Neural crest cell (in vitro differentiated cells): ENCODE measurements at regions not wholly inside any gene's neighbourhood (a gene's known extent, or its start where the extent isn't known, plus 50 kb on each side); places are given as distances from the start of the nearest gene placed in this dataset.

Source experiments
- DNase-seq: peaks from one replicate; pipeline ENCODE4 v3.0.0; 2021; ENCODE audit warnings: low read depth, mixed read lengths, low spot score
- H3K27ac Mint-ChIP-seq: one replicate; pipeline ENCODE4 v1.8.0; 2021; ENCODE audit warnings: mild to moderate bottlenecking, mixed read lengths; ENCODE audit not compliant: unreplicated experiment
- H3K27me3 Mint-ChIP-seq: 2 replicates; pipeline ENCODE4 v1.8.0; 2021; ENCODE audit warnings: low read depth, mild to moderate bottlenecking, mixed read lengths
- H3K36me3 Mint-ChIP-seq: 2 replicates; pipeline ENCODE4 v1.8.0; 2021; ENCODE audit warnings: low read depth, mild to moderate bottlenecking, mixed read lengths
- H3K4me1 Mint-ChIP-seq: 2 replicates; pipeline ENCODE4 v1.8.0; 2021; ENCODE audit warnings: mixed read lengths
- H3K4me3 Mint-ChIP-seq: one replicate; pipeline ENCODE4 v1.8.0; 2021; ENCODE audit warnings: mild to moderate bottlenecking, mixed read lengths
- H3K9me3 Mint-ChIP-seq: 2 replicates; pipeline ENCODE4 v1.8.0; 2021; ENCODE audit warnings: mixed read lengths
- TF ChIP-seq, protein P1 (sequence below): fragments of 200-600 bp; sonication (generic); conservative IDR thresholded peaks from 2 replicates; pipeline ENCODE4 v1.5.0; 2021; ENCODE audit warnings: antibody characterized with exemption, mild to moderate bottlenecking

DNA sequence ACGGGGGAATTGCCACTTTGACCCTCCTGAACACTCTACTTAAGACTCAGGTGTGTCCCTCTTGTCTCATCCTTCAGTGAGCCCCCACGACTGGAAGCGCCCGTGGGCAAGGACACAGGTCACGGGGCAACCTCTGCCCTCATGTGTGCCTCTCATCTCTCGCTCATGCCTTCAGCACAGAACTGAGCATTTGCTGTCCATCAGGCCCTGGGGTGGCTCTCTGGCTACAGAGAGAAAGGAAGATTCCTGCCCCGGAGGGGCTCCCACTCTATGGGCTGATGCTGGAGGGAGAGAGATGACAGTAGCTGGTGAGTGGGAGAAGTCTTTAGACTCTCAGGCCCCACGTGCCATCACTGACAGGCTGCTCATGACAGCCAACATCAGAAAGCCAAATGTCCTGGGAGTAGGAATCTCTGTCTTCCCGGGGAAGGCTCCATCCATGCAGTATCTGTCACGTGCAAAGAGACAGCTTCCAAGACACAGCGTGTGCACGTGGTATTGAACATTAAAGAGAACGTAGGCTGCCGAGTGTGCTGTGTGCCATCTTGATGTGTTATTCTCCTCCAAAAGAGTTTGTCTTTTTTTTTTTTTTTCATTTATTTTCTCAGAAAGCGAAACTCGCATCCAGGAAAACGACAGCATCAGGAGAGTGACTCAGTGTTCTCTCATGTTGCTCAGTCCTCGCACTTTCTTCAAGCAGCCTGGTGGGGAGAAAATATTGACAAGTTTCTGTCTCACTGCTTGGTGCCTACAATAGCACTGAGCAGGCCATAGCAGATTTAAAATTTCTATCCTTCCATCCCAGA is 190.5 kb downstream of the GAS1 start:
- Mint-ChIP-seq H3K27ac (no peak overlapping the region), H3K36me3 (no peaks in the 10 kb centered on the region), H3K4me1 (no peaks in the 10 kb centered on the region), H3K4me3 (no peak overlapping the region), H3K9me3 (peaks cover 2% of the 10 kb centered on the region), H3K27me3 (no peaks in the 10 kb centered on the region)
- DNase-seq = no peak
- TF ChIP-seq, protein P1, sequence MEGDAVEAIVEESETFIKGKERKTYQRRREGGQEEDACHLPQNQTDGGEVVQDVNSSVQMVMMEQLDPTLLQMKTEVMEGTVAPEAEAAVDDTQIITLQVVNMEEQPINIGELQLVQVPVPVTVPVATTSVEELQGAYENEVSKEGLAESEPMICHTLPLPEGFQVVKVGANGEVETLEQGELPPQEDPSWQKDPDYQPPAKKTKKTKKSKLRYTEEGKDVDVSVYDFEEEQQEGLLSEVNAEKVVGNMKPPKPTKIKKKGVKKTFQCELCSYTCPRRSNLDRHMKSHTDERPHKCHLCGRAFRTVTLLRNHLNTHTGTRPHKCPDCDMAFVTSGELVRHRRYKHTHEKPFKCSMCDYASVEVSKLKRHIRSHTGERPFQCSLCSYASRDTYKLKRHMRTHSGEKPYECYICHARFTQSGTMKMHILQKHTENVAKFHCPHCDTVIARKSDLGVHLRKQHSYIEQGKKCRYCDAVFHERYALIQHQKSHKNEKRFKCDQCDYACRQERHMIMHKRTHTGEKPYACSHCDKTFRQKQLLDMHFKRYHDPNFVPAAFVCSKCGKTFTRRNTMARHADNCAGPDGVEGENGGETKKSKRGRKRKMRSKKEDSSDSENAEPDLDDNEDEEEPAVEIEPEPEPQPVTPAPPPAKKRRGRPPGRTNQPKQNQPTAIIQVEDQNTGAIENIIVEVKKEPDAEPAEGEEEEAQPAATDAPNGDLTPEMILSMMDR = no peak

DNA sequence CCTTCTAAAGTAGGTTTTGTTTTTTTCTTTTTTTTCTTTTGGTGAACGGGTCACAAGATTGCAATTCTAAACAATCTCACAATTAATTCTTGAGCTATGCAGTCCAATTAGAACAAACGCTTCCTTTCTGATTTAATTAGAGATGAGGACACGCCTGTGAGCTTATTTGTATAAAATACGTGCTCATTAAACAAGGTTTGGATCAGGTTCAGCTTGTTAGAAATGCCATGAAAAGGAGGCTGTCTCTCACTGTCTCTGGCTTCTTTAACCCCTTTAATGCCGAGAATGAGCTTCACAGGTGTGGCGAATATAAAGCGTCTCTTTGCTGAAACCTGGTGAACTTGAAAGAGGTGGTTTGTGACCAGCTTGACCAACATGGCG is 191.8 kb downstream of the GAS1 start:
- H3K27me3 Mint-ChIP-seq = no peaks in the 10 kb centered on the region
- no peaks in the 10 kb centered on the region for H3K36me3 Mint-ChIP-seq
- no peak overlapping the region for H3K4me3 Mint-ChIP-seq
- peaks cover 2% of the 10 kb centered on the region for H3K9me3 Mint-ChIP-seq
- no peak overlapping the region for H3K27ac Mint-ChIP-seq
- H3K4me1 Mint-ChIP-seq = no peaks in the 10 kb centered on the region
- TF ChIP-seq, protein P1 = no peak
- DNase-seq = no peak

DNA sequence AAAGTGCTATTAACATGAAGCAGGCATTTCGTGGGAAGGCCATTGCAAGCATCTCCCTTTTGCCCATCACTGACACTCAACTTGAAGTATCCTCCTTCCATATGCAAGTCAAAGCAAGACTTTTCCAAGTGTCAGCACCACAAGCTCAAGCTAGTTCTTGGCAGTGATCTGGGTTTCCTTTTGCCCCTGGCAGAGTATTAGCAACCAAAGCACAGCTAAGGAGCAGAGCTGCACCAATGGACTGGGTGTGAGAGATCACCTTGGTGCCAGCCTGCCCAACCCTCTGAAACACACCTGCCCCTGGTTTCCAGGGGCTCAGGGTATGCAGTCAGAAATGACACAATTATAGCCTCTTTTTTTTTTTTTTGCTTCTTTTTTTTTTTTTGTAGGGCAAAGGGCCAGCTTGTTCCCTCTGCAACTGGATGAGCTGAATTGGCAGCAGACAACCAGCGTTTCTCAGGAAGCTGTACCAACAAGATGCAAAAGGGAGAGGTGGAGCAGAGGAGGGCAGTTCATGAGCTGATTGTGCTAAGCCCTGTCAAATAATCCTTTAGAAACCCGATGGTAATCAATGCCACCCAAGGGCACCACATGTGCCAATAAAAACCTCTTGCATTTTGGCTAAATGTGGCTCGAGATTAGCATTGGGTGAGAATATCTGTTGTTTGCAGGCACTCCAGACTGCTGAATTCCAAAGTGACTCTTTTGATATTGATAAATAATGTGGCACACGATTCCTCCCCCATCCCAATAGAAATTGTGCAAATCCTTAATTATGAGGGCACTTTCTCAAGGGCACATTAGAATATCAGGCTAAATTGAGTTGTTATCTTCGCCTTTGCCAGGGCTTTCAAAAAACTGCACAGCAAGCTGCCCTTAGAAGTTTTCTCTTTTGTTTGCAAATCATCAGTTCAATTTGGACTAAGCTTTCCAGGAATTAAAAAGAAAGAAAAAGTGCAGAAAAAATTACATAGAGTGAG is 192.4 kb downstream of the GAS1 start:
- Mint-ChIP-seq H3K4me1 (no peaks in the 10 kb centered on the region), H3K4me3 (no peak overlapping the region), H3K27ac (no peak overlapping the region), H3K27me3 (no peaks in the 10 kb centered on the region), H3K36me3 (no peaks in the 10 kb centered on the region), H3K9me3 (peaks cover under 1% of the 10 kb centered on the region)
- no peak for DNase-seq
- TF ChIP-seq, protein P1 = no peak

DNA sequence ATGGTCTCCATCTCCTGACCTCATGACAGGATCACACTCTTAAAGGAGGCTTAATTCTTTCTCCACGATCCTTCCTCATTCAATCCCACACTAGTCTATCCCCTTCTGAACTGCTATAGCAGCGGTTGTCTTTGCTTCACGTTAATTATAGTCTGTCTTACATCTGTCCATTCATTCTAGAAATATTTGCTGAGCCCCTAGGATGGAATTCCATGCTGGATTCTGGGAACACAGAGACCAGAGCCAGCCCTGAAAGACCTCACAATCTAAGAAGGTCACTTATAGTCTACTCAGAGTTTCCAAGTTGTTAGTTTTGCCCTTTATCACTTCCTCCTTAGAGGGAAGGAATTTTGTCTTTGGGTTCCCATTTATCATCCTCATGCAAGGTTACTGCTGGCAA is 193.5 kb downstream of the GAS1 start:
- Mint-ChIP-seq H3K27me3 (no peaks in the 10 kb centered on the region), H3K27ac (no peak overlapping the region), H3K4me3 (no peak overlapping the region), H3K4me1 (no peaks in the 10 kb centered on the region), H3K9me3 (no peaks in the 10 kb centered on the region), H3K36me3 (no peaks in the 10 kb centered on the region)
- TF ChIP-seq, protein P1 = no peak
- no peak for DNase-seq

DNA sequence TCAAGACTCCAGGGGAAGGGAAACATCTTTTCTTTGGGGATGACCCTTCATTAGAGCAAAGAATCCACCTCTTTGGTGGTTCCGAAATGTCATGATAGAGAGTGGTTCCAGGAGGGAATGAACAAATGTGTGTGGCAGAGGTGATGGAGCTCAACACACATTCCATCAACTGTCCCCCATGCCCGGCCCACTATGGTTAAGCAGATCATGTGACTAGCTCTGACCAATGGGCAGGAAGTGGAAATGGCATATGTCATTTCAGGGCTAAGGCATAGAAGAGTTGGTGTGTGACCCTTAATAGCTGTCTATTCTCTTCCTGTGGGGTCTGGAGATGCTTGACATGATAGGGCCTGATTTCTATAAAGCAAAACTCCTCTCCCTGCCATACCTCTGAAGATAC is 194.6 kb downstream of the GAS1 start:
- H3K4me1 Mint-ChIP-seq = no peaks in the 10 kb centered on the region
- H3K4me3 Mint-ChIP-seq = no peak overlapping the region
- no peaks in the 10 kb centered on the region for H3K9me3 Mint-ChIP-seq
- no peak overlapping the region for H3K27ac Mint-ChIP-seq
- TF ChIP-seq, protein P1 = no peak
- no peaks in the 10 kb centered on the region for H3K27me3 Mint-ChIP-seq
- H3K36me3 Mint-ChIP-seq = no peaks in the 10 kb centered on the region
- no peak for DNase-seq
